Brain microvascular endothelial cell (primary cell): ENCODE measurements at regions not wholly inside any gene's neighbourhood (a gene's known extent, or its start where the extent isn't known, plus 50 kb on each side); places are given as distances from the start of the nearest gene placed in this dataset.
"Not testable (repeated sequence)": the region's sequence is repeated elsewhere in the genome, so short reads cannot be mapped to it uniquely, and the experiment has no call there.

Experiments
- DNase-seq: peaks from one replicate; pipeline ENCODE4 v3.0.0-alpha.2; 2020
- H3K27ac ChIP-seq: fragments of 250-450 bp; sonication (Bioruptor Pico); 2 replicates; pipeline ENCODE4 v1.5.1; 2020; ENCODE audit warnings: mild to moderate bottlenecking, moderate library complexity
- H3K27me3 ChIP-seq: fragments of 250-450 bp; sonication (Bioruptor Pico); replicated peaks from 2 replicates; pipeline ENCODE4 v1.5.1; 2020; ENCODE audit warnings: mild to moderate bottlenecking
- H3K36me3 ChIP-seq: fragments of 250-450 bp; sonication (Bioruptor Pico); replicated peaks from 2 replicates; pipeline ENCODE4 v1.5.1; 2020; ENCODE audit warnings: mild to moderate bottlenecking
- H3K4me3 ChIP-seq: 2 replicates; pipeline ENCODE4 v1.5.1; 2011; ENCODE audit warnings: low read depth, mild to moderate bottlenecking, control low read depth, low read length, moderate library complexity
- in situ Hi-C: cut with HindIII; loops from 2 replicates; pipeline ENCODE4 v1.10.0; 2017; ENCODE audit warnings: low sequenced_read_pairs, low pct_ligation_motif_present
- TF ChIP-seq, protein P1 (sequence below): IDR thresholded peaks from 2 replicates; pipeline ENCODE4 v1.5.1; 2011; ENCODE audit warnings: low read depth, mild to moderate bottlenecking, moderate library complexity, low read length, control low read depth, inconsistent platforms; ENCODE audit errors: missing control alignments

DNA sequence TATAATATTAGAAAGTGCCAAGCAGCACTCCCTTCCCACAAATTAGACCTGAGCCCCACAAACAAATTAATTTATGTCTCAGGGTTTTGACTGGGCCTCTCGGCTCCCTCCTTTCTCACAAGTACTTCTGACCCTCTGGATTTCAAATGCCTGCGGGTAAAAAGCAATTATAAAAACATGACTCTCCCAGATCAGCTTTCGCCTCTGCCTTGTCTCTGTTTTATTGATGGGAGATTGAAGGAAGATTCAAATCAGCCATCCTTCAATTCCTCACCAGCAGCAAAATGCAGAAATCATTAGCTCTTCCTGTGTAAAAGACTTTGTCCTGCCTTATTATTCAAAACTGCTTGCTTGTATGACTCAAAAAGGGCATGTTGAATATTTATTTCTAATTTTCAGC is 453.7 kb upstream of the MKI67 start:
- Histone ChIP-seq H3K36me3 (no peaks in the 10 kb centered on the region), H3K4me3 (no peak overlapping the region), H3K27ac (no peak overlapping the region), H3K27me3 (no peaks in the 10 kb centered on the region)
- DNase-seq: no peak
- in situ Hi-C loops: no loop called here
- TF ChIP-seq, protein P1, sequence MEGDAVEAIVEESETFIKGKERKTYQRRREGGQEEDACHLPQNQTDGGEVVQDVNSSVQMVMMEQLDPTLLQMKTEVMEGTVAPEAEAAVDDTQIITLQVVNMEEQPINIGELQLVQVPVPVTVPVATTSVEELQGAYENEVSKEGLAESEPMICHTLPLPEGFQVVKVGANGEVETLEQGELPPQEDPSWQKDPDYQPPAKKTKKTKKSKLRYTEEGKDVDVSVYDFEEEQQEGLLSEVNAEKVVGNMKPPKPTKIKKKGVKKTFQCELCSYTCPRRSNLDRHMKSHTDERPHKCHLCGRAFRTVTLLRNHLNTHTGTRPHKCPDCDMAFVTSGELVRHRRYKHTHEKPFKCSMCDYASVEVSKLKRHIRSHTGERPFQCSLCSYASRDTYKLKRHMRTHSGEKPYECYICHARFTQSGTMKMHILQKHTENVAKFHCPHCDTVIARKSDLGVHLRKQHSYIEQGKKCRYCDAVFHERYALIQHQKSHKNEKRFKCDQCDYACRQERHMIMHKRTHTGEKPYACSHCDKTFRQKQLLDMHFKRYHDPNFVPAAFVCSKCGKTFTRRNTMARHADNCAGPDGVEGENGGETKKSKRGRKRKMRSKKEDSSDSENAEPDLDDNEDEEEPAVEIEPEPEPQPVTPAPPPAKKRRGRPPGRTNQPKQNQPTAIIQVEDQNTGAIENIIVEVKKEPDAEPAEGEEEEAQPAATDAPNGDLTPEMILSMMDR: no peak

DNA sequence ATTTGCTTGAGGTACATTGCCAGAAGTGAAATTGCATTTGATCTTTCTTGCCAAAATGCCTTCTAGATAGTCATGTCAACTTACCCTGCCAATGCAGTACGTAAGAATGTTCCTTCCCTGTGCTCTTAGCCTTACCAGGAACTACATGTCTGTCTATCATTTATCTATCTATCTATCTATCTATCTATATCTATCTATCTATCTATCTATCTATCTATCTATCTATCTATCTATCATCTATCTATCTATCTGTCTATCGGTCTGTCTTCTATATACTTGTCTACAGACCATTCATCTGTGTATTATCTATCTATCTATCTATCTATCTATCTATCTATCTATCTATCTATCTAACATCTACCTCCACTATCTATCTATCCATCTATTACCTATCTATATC is 456.9 kb upstream of the MKI67 start:
- H3K27me3 ChIP-seq, in situ Hi-C loops, H3K36me3 ChIP-seq, DNase-seq, H3K27ac ChIP-seq, H3K4me3 ChIP-seq: not testable (repeated sequence)

DNA sequence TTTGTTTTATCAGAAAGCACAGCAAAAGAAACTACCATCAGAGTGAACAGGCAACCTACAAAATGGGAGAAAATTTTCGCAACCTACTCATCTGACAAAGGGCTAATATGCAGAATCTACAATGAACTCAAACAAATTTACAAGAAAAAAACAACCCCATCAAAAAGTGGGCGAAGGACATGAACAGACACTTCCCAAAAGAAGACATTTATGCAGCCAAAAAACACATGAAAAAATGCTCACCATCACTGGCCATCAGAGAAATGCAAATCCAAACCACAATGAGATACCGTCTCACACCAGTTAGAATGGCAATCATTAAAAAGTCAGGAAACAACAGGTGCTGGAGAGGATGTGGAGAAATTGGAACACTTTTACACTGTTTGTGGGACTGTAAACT is 460.4 kb upstream of the MKI67 start:
- H3K27me3 ChIP-seq, in situ Hi-C loops, DNase-seq, H3K36me3 ChIP-seq, H3K27ac ChIP-seq, H3K4me3 ChIP-seq: not testable (repeated sequence)

DNA sequence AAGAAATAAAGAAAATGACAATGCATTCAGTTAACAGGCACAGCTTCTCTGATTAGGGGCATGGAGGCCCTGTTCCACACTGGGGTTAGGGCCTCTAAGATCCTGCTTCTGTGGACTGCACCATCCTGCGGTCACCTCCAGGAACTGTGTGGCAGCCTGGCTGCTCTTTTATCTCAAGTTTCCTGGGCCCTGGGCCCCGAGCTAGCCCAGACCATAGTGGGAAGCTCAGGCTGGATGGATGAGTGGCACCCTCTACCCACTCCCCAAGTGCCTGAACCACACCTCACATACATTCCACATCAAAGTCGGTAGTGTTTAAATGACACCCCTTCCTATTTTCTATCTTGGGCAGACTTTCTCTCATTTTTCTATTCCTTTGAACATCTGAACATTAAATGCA is 461.5 kb upstream of the MKI67 start:
- Histone ChIP-seq H3K4me3 (no peak overlapping the region), H3K27me3 (no peaks in the 10 kb centered on the region), H3K27ac (no peak overlapping the region), H3K36me3 (no peaks in the 10 kb centered on the region)
- no peak for DNase-seq
- TF ChIP-seq, protein P1: no peak
- in situ Hi-C loops: no loop called here

DNA sequence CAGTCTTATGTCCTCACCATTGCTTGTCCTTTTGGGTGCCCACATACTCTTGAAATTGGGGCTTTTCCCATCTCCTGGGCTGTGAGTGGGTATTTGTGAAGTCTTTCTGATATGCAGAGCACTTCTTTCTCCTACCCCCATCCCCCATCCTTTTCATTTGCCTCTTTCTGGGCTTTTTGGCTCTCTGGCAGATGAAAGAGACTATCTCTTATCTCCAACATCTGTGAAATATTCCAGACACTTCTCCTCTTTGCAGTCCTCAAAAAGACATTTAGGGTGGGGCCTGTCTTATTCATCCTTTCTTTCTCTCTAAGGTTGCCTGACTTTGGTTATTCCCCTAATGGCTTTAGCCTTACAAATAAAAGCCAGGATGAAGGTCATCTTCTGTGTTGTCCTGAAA is 462.2 kb upstream of the MKI67 start:
- Histone ChIP-seq H3K27ac (no peak overlapping the region), H3K27me3 (no peaks in the 10 kb centered on the region), H3K4me3 (no peak overlapping the region), H3K36me3 (no peaks in the 10 kb centered on the region)
- TF ChIP-seq, protein P1: no peak
- DNase-seq: no peak
- in situ Hi-C loops: no loop called here

DNA sequence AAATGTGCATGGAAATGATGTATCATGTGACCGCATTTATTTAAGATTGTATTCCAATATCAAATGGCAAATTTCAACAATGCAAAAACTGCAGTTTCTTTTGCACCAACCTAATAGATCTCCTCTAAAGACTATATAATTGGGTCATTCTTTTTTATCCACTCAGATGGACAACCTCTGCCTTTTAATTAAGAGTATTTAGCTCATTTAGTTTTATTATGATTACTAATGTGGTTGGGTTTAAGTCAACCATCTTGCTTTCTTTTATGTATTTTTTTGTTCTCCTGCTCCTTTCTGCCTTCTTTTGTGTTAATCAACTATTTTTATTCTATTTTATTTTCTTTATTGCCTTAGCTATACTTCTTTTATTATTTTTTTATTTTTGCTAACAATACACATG is 468.5 kb upstream of the MKI67 start:
- no peak overlapping the region for H3K4me3 ChIP-seq
- in situ Hi-C loops: no loop called here
- H3K36me3 ChIP-seq: no peaks in the 10 kb centered on the region
- H3K27ac ChIP-seq: no peak overlapping the region
- TF ChIP-seq, protein P1: no peak
- no peak for DNase-seq
- H3K27me3 ChIP-seq: no peaks in the 10 kb centered on the region

DNA sequence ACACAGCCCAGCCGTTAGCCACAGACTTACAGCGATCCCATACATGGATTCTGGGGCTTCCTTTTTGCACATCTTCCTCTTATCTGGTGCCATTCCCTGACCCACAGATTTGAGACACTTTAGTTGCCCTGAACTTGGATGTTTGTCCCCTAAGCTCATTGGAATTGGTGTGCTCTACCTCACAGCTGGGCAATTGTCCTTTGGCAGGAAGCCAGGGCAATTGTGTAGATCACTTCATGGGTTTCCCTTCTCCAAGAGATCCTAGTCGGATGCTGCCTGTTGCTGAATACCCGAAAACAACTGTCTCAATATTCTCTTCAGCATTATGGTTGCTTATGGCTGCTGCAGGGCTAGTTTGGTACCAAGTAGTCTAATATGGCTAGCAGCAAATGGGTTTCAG is 470.7 kb upstream of the MKI67 start:
- H3K27me3 ChIP-seq: no peaks in the 10 kb centered on the region
- no peak for DNase-seq
- H3K36me3 ChIP-seq: no peaks in the 10 kb centered on the region
- TF ChIP-seq, protein P1: no peak
- H3K4me3 ChIP-seq: no peak overlapping the region
- no peak overlapping the region for H3K27ac ChIP-seq
- in situ Hi-C loops: no loop called here
